ENCODE measurements at regions not wholly inside any gene's neighbourhood (a gene's known extent, or its start where the extent isn't known, plus 50 kb on each side); places are given as distances from the start of the nearest gene placed in this dataset.

DNA sequence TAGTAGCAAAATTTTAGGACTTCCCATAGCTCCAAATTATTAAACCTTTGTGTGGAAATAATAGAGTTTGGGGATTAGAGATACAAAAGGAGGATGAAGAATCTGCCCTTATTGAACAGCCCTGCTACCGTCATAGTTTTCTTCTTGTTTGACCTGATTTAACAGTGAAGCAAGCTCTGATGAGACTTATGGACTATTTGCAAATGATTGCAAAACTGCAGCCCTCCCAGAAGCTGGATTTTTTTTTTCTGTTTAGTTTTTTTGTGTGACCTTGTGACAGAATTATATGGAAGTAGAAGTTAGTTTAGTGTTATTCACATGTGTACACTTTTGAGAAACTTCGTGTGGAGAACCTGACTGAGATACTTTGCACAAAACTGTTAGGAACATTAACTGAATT, 267.8 kb downstream of the KCNRG start:
- ATAC-seq (no peak), DNase-seq (no peak)
- H3K4me1 Mint-ChIP-seq (ENCODE audit: low read depth), result peaks cover 11% of the 10 kb centered on the region
- TF ChIP-seq, protein P1, sequence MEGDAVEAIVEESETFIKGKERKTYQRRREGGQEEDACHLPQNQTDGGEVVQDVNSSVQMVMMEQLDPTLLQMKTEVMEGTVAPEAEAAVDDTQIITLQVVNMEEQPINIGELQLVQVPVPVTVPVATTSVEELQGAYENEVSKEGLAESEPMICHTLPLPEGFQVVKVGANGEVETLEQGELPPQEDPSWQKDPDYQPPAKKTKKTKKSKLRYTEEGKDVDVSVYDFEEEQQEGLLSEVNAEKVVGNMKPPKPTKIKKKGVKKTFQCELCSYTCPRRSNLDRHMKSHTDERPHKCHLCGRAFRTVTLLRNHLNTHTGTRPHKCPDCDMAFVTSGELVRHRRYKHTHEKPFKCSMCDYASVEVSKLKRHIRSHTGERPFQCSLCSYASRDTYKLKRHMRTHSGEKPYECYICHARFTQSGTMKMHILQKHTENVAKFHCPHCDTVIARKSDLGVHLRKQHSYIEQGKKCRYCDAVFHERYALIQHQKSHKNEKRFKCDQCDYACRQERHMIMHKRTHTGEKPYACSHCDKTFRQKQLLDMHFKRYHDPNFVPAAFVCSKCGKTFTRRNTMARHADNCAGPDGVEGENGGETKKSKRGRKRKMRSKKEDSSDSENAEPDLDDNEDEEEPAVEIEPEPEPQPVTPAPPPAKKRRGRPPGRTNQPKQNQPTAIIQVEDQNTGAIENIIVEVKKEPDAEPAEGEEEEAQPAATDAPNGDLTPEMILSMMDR (IDR thresholded peaks at IDR 0.05), result no peak
- H3K4me3 Mint-ChIP-seq, result no peak overlapping the region
- CTCF ChIA-PET, result no interaction called here
- H3K9me3 Mint-ChIP-seq, result peaks cover 4% of the 10 kb centered on the region
- intact Hi-C loops (cut with micrococcal nuclease), result no loop called here
- H3K36me3 Mint-ChIP-seq (ENCODE audit: low read depth), result no peaks in the 10 kb centered on the region
- H3K27ac Mint-ChIP-seq, result no peak overlapping the region
- POLR2A ChIA-PET, result no interaction called here
- H3K27me3 Mint-ChIP-seq, result peaks cover 7% of the 10 kb centered on the region

DNA sequence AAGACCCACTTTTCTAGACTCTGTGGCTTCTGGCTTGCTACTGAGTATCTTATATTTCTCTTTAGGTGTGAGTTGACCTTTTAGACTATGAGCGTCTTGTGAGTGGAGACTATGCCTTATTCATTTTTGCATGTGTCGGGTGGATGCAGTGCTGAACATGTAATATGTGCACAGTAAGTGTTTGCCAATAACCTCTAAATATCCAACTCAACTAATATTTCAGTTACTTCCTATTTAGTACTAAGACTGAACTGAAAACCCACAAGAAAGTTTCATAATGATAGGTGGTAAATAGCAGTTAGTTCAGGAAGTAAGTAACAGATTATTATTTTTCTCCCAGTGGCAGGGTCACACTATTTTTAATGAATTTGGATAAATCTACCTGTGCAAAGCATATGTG, 269.3 kb downstream of the KCNRG start:
- ATAC-seq, result no peak
- DNase-seq, result no peak
- TF ChIP-seq, protein P1 (IDR thresholded peaks at IDR 0.05), result no peak
- intact Hi-C loops (cut with micrococcal nuclease), result no loop called here
- Mint-ChIP-seq H3K27me3 (peaks cover 7% of the 10 kb centered on the region), H3K27ac (no peak overlapping the region), H3K4me1 (ENCODE audit: low read depth) (peaks cover 11% of the 10 kb centered on the region), H3K36me3 (ENCODE audit: low read depth) (no peaks in the 10 kb centered on the region), H3K9me3 (peaks cover 4% of the 10 kb centered on the region), H3K4me3 (no peak overlapping the region)
- ChIA-PET POLR2A (no interaction called here), CTCF (no interaction called here)

DNA sequence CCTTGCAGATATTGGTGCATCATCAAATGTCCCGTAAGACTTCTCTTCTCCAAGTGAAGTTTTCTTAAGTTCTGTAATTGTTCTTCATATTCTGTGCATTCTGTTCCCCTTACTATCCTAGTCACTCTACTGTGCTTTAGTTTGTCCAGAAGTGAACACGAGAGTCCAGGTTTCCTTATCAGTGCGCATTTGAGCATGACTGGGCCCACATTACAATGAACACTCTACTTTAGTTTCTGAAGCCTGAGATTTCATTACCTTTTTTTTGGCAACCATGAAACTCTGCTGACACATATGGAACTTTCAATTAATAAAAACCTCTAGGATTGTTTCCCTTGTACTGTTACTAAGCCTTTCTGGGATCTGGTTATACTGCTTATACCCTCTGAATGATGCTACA, 270.0 kb downstream of the KCNRG start:
- ATAC-seq, result no peak
- H3K27me3 Mint-ChIP-seq, result peaks cover 4% of the 10 kb centered on the region
- no peak overlapping the region for H3K4me3 Mint-ChIP-seq
- peaks cover 7% of the 10 kb centered on the region for H3K9me3 Mint-ChIP-seq
- ChIA-PET CTCF (no interaction called here), POLR2A (no interaction called here)
- no peaks in the 10 kb centered on the region for H3K36me3 Mint-ChIP-seq (ENCODE audit: low read depth)
- TF ChIP-seq, protein P1 (IDR thresholded peaks at IDR 0.05), result no peak
- H3K27ac Mint-ChIP-seq, result no peak overlapping the region
- intact Hi-C loops (cut with micrococcal nuclease), result no loop called here
- peaks cover 11% of the 10 kb centered on the region for H3K4me1 Mint-ChIP-seq (ENCODE audit: low read depth)
- no peak for DNase-seq

GRCh38 chr13:50286324-50286723, 271.1 kb downstream of the KCNRG start:
- Mint-ChIP-seq H3K9me3 (peaks cover 7% of the 10 kb centered on the region), H3K27me3 (peaks cover 4% of the 10 kb centered on the region), H3K27ac (no peak overlapping the region), H3K4me3 (no peak overlapping the region), H3K4me1 (ENCODE audit: low read depth) (peaks cover 11% of the 10 kb centered on the region), H3K36me3 (ENCODE audit: low read depth) (no peaks in the 10 kb centered on the region)
- no peak for ATAC-seq
- TF ChIP-seq, protein P1 (IDR thresholded peaks at IDR 0.05), result no peak
- CTCF ChIA-PET, result no interaction called here
- no peak for DNase-seq
- POLR2A ChIA-PET, result no interaction called here
- intact Hi-C loops (cut with micrococcal nuclease), result no loop called here

- Mint-ChIP-seq H3K4me1 (ENCODE audit: low read depth) (peaks cover 4% of the 10 kb centered on the region), H3K9me3 (peaks cover 3% of the 10 kb centered on the region), H3K27me3 (no peaks in the 10 kb centered on the region), H3K36me3 (ENCODE audit: low read depth) (no peaks in the 10 kb centered on the region), H3K27ac (no peak overlapping the region), H3K4me3 (no peak overlapping the region)
- POLR2A ChIA-PET, result no interaction called here
- DNase-seq, result no peak
- TF ChIP-seq, protein P1 (IDR thresholded peaks at IDR 0.05), result no peak
- no peak for ATAC-seq
- CTCF ChIA-PET, result interaction anchor here (1.0 to 1.6 kb wide), 4 partner anchors 8 to 314 kb away, joined by 3 read pairs; no protein-coding TSS in a partner anchor
- intact Hi-C loops (cut with micrococcal nuclease), result no loop called here
Observed at GRCh38 chr13:50290186-50290585, 274.9 kb downstream of the KCNRG start.
